HuH-7 (cell line): ENCODE measurements at regions not wholly inside any gene's neighbourhood (a gene's known extent, or its start where the extent isn't known, plus 50 kb on each side); places are given as distances from the start of the nearest gene placed in this dataset.
"Not testable (repeated sequence)": the region's sequence is repeated elsewhere in the genome, so short reads cannot be mapped to it uniquely, and the experiment has no call there.

Experiments
- DNase-seq: peaks from one replicate; pipeline ENCODE4 v3.0.0; 2011; ENCODE audit warnings: low spot score

DNA sequence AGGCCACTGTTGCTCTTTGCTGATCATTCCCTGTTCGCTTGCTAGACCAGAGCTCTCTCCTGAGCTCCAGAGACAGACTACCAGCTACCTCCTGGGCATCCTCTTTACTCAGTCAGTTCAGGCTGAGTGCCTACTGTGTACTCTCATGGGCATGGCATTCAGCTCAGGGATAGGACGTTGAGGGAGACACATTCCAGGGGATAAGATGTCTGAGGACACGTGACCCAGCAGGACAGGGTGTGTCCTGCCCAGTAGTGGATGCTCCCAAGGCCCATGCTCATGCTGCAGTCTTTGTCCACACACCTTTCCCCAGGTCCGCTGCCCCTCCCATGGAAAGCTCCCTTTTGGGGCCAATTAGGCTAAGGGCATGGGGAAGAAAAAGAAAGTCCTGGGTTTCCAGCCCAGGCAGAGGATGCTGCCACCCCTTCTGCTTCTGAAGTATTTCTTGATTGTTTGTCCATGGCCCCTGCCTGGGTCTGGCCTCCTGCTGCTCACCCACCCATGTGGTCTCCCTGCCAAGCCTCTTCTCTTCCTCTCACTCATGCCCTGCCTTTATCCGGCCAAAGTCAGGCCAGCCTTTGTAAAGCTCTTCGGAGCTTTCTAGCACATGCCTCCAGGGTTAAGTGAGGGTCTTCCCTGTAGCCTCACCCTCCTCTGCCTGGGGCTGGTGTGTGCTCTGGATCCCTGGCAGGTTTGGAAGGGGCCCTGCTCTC is 60.5 kb upstream of the PITX1 start:
- DNase-seq, result no peak

- not testable (repeated sequence) for DNase-seq
Observed at GRCh38 chr5:135093483-135093882, 59.5 kb upstream of the PITX1 start.

DNA sequence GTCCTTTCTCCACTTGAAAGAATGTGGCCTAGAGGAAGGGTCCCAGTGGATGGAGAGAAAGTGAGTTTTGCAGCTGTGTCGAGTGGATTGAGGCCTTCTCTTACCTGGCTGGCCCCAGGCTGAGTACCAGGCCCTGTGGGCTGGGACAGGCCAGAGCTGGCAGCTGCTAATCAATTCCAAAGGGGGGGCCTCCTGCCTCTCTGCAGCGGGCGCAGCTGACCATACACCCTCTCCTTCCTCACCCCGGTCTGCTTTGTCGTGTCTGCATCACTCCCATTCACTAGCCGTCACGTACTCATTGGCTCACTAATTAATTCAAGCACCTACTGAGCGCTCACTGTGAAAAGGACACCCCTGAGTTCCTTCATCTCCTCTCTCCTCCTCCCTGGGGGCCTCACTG is 58.4 kb upstream of the PITX1 start:
- DNase-seq, result no peak

GRCh38 chr5:135091286-135091685 is 57.3 kb upstream of the PITX1 start:
- DNase-seq, result no peak

- no peak for DNase-seq
Observed at GRCh38 chr5:135089912-135090311, 55.9 kb upstream of the PITX1 start.

DNA sequence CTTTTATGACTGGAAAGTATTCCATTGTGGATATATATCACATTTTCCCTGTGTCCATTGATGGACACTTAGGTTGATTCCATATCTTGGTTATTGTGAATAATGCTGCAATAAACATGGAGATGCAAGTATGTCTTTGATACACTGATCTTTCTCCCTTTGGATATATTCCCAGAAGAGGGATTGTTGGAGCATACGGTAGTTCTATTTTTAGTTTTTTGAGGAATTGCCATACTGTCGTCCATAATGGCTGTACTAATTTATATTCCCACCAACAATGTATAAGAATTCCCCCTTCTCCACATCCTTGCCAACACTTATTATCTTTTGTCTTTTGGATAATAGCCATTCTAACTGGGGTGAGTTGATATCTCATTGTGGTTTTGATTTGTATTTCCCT is 54.9 kb upstream of the PITX1 start:
- no peak for DNase-seq

GRCh38 chr5:135087950-135088349 is 53.9 kb upstream of the PITX1 start:
- no peak for DNase-seq

DNA sequence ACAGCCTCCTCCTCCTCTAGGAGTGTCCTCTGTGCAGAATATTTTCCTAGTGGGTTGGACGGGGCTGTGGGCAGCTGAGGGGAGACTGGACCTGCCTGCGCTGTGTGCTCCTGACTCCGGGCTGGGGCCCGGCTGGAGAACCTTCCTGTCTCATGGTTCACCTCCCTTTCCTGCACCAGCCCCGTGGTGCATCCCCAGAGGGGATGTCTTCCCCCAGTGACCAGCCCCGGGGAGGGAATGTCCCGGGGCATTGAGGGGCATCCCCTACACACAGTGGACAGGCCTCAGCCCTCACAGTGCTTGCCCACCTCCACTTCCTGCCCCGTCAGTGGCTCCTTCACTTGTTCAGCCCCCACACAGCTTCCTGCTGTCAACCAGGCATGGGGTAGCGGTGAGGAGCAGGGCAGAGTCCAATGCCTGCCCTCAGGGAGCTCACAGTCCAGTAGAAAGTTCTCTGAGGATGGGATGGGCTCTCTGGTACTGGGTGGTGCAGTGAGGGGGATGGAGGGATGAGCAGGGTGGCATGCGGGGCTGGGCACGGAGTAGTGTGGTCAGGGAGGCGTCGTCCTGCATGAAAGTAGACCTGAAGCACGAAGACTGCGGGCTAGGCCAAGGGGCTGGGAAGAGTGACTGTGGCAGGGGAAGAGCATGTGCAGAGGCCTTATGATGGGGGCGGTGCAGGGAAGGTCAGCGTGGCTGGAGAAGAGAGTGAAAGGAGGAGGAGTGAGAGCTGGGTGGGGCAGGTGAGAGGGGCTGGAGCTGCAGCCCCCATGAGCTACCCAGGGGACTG is 52.1 kb upstream of the PITX1 start:
- DNase-seq, result no peak

DNA sequence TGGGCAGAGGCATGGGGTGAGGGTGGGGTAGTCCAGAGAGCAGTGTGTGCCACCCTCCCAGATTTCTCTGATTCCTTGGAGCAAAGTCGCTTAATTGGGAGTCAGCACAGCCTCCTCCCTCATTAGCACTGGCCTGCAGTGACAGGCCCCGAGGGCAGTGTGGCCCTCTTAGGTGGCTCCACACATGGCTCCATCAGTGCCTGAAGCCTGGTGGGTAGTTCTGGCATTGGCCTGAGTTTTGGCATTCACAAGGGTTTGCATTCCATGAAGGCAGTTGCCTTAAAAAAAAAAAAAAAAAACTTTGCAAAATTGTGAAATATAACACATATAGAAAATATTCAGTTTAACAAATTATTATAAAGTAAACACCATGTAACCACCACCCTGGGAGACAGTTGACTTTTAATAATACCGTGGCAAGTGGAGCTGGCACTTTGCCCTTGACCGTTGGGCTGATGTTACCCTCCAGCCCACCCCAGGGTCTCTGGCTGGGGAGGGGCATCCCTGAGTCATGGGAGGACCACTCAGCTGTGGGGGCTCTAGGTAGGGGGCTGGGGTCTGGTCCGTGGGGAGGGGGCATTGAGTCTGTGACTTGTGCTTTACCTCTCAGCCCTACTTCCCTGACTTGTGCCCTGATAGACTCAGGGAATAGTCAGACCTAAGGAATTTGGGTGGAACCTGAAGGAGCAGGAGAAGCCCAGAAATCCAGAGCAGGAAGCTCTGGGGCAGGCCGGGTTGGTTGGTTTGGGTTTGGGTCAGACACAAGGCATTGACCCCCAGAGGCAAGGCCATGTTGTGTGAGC is 51.3 kb upstream of the PITX1 start:
- no peak for DNase-seq
